GM23338 (cell line): ENCODE measurements at regions not wholly inside any gene's neighbourhood (a gene's known extent, or its start where the extent isn't known, plus 50 kb on each side); places are given as distances from the start of the nearest gene placed in this dataset.

Experiments used
- CREB1 ChIP-seq: fragments of 250-450 bp; sonication (Bioruptor Pico); IDR thresholded peaks from 2 replicates; pipeline ENCODE4 v1.5.0; 2020; ENCODE audit warnings: low read depth, mild to moderate bottlenecking, moderate library complexity
- EZH2 ChIP-seq: fragments of 200-600 bp; sonication (generic); IDR thresholded peaks from one replicate; pipeline ENCODE4 v1.8.0; 2017; ENCODE audit warnings: antibody characterized with exemption, mild to moderate bottlenecking, low read depth; ENCODE audit not compliant: unreplicated experiment
- EZH2phosphoT487 ChIP-seq: fragments of 200-600 bp; sonication (generic); IDR thresholded peaks from one replicate; pipeline ENCODE4 v1.8.1; 2018; ENCODE audit warnings: antibody characterized with exemption; ENCODE audit not compliant: unreplicated experiment
- JUNB ChIP-seq: IDR thresholded peaks from one replicate; pipeline ENCODE4 v1.6.1; 2016; ENCODE audit warnings: antibody characterized with exemption; ENCODE audit not compliant: unreplicated experiment
- POLR2AphosphoS5 ChIP-seq: IDR thresholded peaks from 2 replicates; pipeline ENCODE4 v1.6.1; 2016; ENCODE audit warnings: antibody characterized with exemption, low read depth
- REST ChIP-seq: IDR thresholded peaks from one replicate; pipeline ENCODE4 v1.6.1; 2018; ENCODE audit warnings: antibody characterized with exemption; ENCODE audit not compliant: unreplicated experiment
- STAT1 ChIP-seq: IDR thresholded peaks from one replicate; pipeline ENCODE4 v1.6.1; 2016; ENCODE audit warnings: antibody characterized with exemption; ENCODE audit not compliant: unreplicated experiment
- ZNF114 ChIP-seq: fragments of 250-450 bp; sonication (Bioruptor Pico); IDR thresholded peaks from 2 replicates; pipeline ENCODE4 v1.5.0; 2020; ENCODE audit warnings: mild to moderate bottlenecking, moderate library complexity
- ZNF331 ChIP-seq: fragments of 250-450 bp; sonication (Bioruptor Pico); IDR thresholded peaks from 2 replicates; pipeline ENCODE4 v1.5.0; 2020; ENCODE audit warnings: low read depth, mild to moderate bottlenecking, moderate library complexity
- TF ChIP-seq, protein P1 (sequence below), 2 experiments: fragments of 200-600 bp in 1 of 2; sonication (generic) in 1 of 2; conservative IDR thresholded peaks; 2 replicates each; pipeline versions ENCODE4 v1.5.1 to v1.6.1; 2016 to 2017; ENCODE audit warnings: antibody characterized with exemption in 2 of 2, low read depth in 2 of 2, mild to moderate bottlenecking in 2 of 2, moderate library complexity in 1 of 2
- TF ChIP-seq, protein P2 (sequence below): IDR thresholded peaks from 2 replicates; pipeline ENCODE4 v1.6.1; 2016; ENCODE audit warnings: antibody characterized with exemption

DNA sequence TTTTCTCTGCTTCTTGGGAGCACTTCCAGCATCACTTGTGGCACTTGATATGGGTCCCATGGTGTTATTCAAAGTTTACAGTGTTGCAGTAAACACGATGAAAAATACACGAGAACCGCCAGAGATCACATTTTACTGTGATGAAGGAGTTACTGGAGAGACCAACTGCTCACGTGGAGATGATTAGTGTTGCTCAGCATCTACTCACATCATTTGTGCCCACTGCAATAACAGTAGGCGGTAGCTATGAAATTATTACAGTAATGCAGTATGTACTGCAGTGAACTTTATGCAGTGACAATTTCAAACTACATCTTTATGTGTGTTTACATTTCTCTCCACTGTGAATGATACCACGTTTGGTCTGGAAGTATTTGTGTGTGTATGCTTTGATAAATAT lies 93.5 kb downstream of the SLC4A3 start:
- TF ChIP-seq JUNB = no peak
- TF ChIP-seq EZH2phosphoT487 = no peak
- TF ChIP-seq, protein P1, sequence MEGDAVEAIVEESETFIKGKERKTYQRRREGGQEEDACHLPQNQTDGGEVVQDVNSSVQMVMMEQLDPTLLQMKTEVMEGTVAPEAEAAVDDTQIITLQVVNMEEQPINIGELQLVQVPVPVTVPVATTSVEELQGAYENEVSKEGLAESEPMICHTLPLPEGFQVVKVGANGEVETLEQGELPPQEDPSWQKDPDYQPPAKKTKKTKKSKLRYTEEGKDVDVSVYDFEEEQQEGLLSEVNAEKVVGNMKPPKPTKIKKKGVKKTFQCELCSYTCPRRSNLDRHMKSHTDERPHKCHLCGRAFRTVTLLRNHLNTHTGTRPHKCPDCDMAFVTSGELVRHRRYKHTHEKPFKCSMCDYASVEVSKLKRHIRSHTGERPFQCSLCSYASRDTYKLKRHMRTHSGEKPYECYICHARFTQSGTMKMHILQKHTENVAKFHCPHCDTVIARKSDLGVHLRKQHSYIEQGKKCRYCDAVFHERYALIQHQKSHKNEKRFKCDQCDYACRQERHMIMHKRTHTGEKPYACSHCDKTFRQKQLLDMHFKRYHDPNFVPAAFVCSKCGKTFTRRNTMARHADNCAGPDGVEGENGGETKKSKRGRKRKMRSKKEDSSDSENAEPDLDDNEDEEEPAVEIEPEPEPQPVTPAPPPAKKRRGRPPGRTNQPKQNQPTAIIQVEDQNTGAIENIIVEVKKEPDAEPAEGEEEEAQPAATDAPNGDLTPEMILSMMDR (conservative IDR thresholded peaks at IDR 0.05; ENCODE audit: low read depth in 2 of 2) = no peak
- no peak for TF ChIP-seq ZNF114 (CRISPR knock-in tag)
- TF ChIP-seq POLR2AphosphoS5 = no peak
- no peak for TF ChIP-seq EZH2
- no peak for TF ChIP-seq REST
- TF ChIP-seq, protein P2, sequence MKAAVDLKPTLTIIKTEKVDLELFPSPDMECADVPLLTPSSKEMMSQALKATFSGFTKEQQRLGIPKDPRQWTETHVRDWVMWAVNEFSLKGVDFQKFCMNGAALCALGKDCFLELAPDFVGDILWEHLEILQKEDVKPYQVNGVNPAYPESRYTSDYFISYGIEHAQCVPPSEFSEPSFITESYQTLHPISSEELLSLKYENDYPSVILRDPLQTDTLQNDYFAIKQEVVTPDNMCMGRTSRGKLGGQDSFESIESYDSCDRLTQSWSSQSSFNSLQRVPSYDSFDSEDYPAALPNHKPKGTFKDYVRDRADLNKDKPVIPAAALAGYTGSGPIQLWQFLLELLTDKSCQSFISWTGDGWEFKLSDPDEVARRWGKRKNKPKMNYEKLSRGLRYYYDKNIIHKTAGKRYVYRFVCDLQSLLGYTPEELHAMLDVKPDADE = no peak
- no peak for TF ChIP-seq CREB1 (CRISPR knock-in tag)
- TF ChIP-seq ZNF331 = no peak
- no peak for TF ChIP-seq STAT1
